Keratinocyte (primary cell): ENCODE measurements at regions not wholly inside any gene's neighbourhood (a gene's known extent, or its start where the extent isn't known, plus 50 kb on each side); places are given as distances from the start of the nearest gene placed in this dataset.

ENCODE experiments used
- DNase-seq: peaks from one replicate; pipeline ENCODE4 v3.0.0-alpha.2; 2011; ENCODE audit warnings: low read depth, missing footprints, low spot score
- FAIRE-seq: peaks from 2 replicates; lab custom pipeline; 2011; peaks lifted over from hg19 to GRCh38; lab: Jason Lieb, UNC
- H2AFZ ChIP-seq: 2 replicates; pipeline ENCODE4 v1.6.0; 2012; ENCODE audit warnings: low read length, control low read depth, inconsistent platforms; ENCODE audit not compliant: control insufficient read depth
- H3K27ac ChIP-seq: 2 replicates; pipeline ENCODE4 v1.5.1; 2011; ENCODE audit warnings: low read length; ENCODE audit not compliant: control insufficient read depth, insufficient read depth
- H3K27me3 ChIP-seq: 3 replicates; pipeline ENCODE4 v1.6.0; 2011; ENCODE audit warnings: low read length; ENCODE audit not compliant: control insufficient read depth, insufficient read depth; ENCODE audit errors: extremely low read depth
- H3K36me3 ChIP-seq, 2 experiments: 2 replicates in 1 of 2; 3 replicates in 1 of 2; pipeline ENCODE4 v1.5.1; 2011; ENCODE audit warnings: low read length in 2 of 2, mild to moderate bottlenecking in 1 of 2; ENCODE audit not compliant: control insufficient read depth in 2 of 2, insufficient read depth in 2 of 2; ENCODE audit errors: extremely low read depth in 1 of 2
- H3K4me1 ChIP-seq: 3 replicates; pipeline ENCODE4 v1.5.1; 2011; ENCODE audit warnings: low read length; ENCODE audit not compliant: control insufficient read depth, insufficient read depth; ENCODE audit errors: extremely low read depth
- H3K4me2 ChIP-seq: 3 replicates; pipeline ENCODE4 v1.6.0; 2011; ENCODE audit warnings: low read depth, low read length; ENCODE audit not compliant: control insufficient read depth, insufficient read depth; ENCODE audit errors: extremely low read depth
- H3K4me3 ChIP-seq, 3 experiments: fragments of 200-600 bp in 1 of 3; sonication (generic) in 1 of 3; 2 replicates in 2 of 3; 3 replicates in 1 of 3; pipeline ENCODE4 v1.5.1; 2011 to 2016; ENCODE audit warnings: low read length in 3 of 3, mild to moderate bottlenecking in 3 of 3, control low read depth in 2 of 3, inconsistent platforms in 1 of 3, low read depth in 1 of 3, mixed read lengths in 1 of 3, mixed run types in 1 of 3, moderate library complexity in 1 of 3; ENCODE audit not compliant: control insufficient read depth in 2 of 3, insufficient read depth in 2 of 3; ENCODE audit errors: extremely low read depth in 1 of 3
- H3K79me2 ChIP-seq: 2 replicates; pipeline ENCODE4 v1.6.0; 2012; ENCODE audit warnings: low read length; ENCODE audit not compliant: control insufficient read depth, insufficient read depth
- H3K9ac ChIP-seq: 3 replicates; pipeline ENCODE4 v1.6.0; 2011; ENCODE audit warnings: low read length; ENCODE audit not compliant: control insufficient read depth, insufficient read depth; ENCODE audit errors: extremely low read depth
- H3K9me1 ChIP-seq: 3 replicates; pipeline ENCODE4 v1.6.0; 2011; ENCODE audit warnings: low read length; ENCODE audit not compliant: control insufficient read depth, insufficient read depth; ENCODE audit errors: extremely low read depth
- H3K9me3 ChIP-seq: 2 replicates; pipeline ENCODE4 v1.5.1; 2012; ENCODE audit warnings: low read depth, low read length; ENCODE audit not compliant: control insufficient read depth
- H4K20me1 ChIP-seq: 3 replicates; pipeline ENCODE4 v1.6.0; 2011; ENCODE audit warnings: low read length; ENCODE audit not compliant: control insufficient read depth, insufficient read depth; ENCODE audit errors: extremely low read depth
- CTCF ChIP-seq, 3 experiments: IDR thresholded peaks in 1 of 3; conservative IDR thresholded peaks in 1 of 3; optimal IDR thresholded peaks in 1 of 3; 2 replicates in 2 of 3; 3 replicates in 1 of 3; pipeline versions ENCODE3 to v1.5.1; 2011; ENCODE audit warnings: low read length in 3 of 3, mild to moderate bottlenecking in 3 of 3, moderate library complexity in 2 of 3, control low read depth in 1 of 3, inconsistent platforms in 1 of 3; ENCODE audit not compliant: insufficient read depth in 2 of 3; ENCODE audit errors: extremely low read depth in 1 of 3
- EZH2 ChIP-seq: IDR thresholded peaks from one replicate; pipeline ENCODE4 v1.6.1; 2012; ENCODE audit warnings: inconsistent platforms, mild to moderate bottlenecking, low read length, moderate library complexity
- dilution Hi-C: fragments of 300-500 bp; cut with MboI; formaldehyde crosslinking; loops from one replicate; pipeline ENCODE4 v1.7.0; 2020; ENCODE audit warnings: low sequenced_read_pairs; ENCODE audit not compliant: extremely low pct_ligation_motif_present

GRCh38 chr5:22918511-22918910 lies 65.4 kb upstream of the CDH12 start:
- Histone ChIP-seq H3K4me1 (no peaks in the 10 kb centered on the region), H3K9ac (no peak overlapping the region), H3K4me3 (no peak overlapping the region), H3K27me3 (no peaks in the 10 kb centered on the region), H4K20me1 (no peaks in the 10 kb centered on the region), H3K9me1 (no peaks in the 10 kb centered on the region), H2AFZ (no peak overlapping the region), H3K4me2 (no peak overlapping the region), H3K79me2 (no peaks in the 10 kb centered on the region), H3K36me3 (no peaks in the 10 kb centered on the region), H3K27ac (no peak overlapping the region), H3K9me3 (no peaks in the 10 kb centered on the region)
- DNase-seq = no peak
- TF ChIP-seq CTCF (optimal IDR thresholded peaks at IDR 0.05 in 1 of 3, IDR thresholded peaks at IDR 0.05 in 1 of 3, conservative IDR thresholded peaks at IDR 0.05 in 1 of 3; ENCODE audit: extremely low read depth in 1 of 3, insufficient read depth in 2 of 3, low read length in 3 of 3) (no peak), EZH2 (no peak)
- dilution Hi-C loops = no loop called here
- no peak for FAIRE-seq

- H3K27me3 ChIP-seq = no peaks in the 10 kb centered on the region
- no peaks in the 10 kb centered on the region for H4K20me1 ChIP-seq
- dilution Hi-C loops = no loop called here
- no peak for FAIRE-seq
- H2AFZ ChIP-seq = no peak overlapping the region
- H3K79me2 ChIP-seq = no peaks in the 10 kb centered on the region
- no peak overlapping the region for H3K4me3 ChIP-seq
- no peaks in the 10 kb centered on the region for H3K9me3 ChIP-seq
- H3K27ac ChIP-seq = no peak overlapping the region
- H3K9ac ChIP-seq = no peak overlapping the region
- DNase-seq = no peak
- H3K9me1 ChIP-seq = no peaks in the 10 kb centered on the region
- no peaks in the 10 kb centered on the region for H3K4me1 ChIP-seq
- H3K36me3 ChIP-seq = no peaks in the 10 kb centered on the region
- no peak overlapping the region for H3K4me2 ChIP-seq
- TF ChIP-seq EZH2 (no peak), CTCF (optimal IDR thresholded peaks at IDR 0.05 in 1 of 3, IDR thresholded peaks at IDR 0.05 in 1 of 3, conservative IDR thresholded peaks at IDR 0.05 in 1 of 3; ENCODE audit: extremely low read depth in 1 of 3, insufficient read depth in 2 of 3, low read length in 3 of 3) (no peak)
These were observed 63.2 kb upstream of the CDH12 start for GRCh38 chr5:22916393-22916792.
